ENCODE measurements at regions not wholly inside any gene's neighbourhood (a gene's known extent, or its start where the extent isn't known, plus 50 kb on each side); places are given as distances from the start of the nearest gene placed in this dataset.
"Not testable (repeated sequence)": the region's sequence is repeated elsewhere in the genome, so short reads cannot be mapped to it uniquely, and the experiment has no call there.

DNA sequence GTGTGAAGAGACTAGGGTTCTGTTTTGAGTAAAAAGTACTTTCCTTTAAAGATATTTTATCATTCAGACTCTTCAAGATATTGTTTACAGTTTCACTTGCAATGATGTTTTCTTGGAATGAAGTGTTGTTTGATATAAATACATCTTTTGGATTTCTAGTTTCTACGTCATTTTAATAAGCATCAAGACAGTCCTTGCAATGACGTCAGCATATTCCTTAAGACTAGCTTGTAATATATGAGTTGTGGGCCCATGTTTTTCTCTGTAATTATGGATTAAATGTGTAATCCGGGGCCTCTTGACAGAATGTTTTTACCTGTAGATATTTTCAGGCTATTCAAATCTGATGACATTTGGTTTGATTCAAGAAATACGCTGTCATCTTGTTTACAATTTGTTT, 66.1 kb downstream of the RBMX2 start:
- Histone ChIP-seq H3K4me1 (no peaks in the 10 kb centered on the region), H3K4me2 (no peak overlapping the region), H3K27me3 (peaks cover 94% of the 10 kb centered on the region), H3K36me3 (no peaks in the 10 kb centered on the region), H3K9ac (no peak overlapping the region), H3K27ac (no peak overlapping the region), H3K9me3 (no peaks in the 10 kb centered on the region), H3K4me3 (no peak overlapping the region), H4K20me1 (no peaks in the 10 kb centered on the region; the same call in 1 of the 2 replicates)
- no peak for TF ChIP-seq Cebpa-rat (IDR thresholded peaks at IDR 0.05)

DNA sequence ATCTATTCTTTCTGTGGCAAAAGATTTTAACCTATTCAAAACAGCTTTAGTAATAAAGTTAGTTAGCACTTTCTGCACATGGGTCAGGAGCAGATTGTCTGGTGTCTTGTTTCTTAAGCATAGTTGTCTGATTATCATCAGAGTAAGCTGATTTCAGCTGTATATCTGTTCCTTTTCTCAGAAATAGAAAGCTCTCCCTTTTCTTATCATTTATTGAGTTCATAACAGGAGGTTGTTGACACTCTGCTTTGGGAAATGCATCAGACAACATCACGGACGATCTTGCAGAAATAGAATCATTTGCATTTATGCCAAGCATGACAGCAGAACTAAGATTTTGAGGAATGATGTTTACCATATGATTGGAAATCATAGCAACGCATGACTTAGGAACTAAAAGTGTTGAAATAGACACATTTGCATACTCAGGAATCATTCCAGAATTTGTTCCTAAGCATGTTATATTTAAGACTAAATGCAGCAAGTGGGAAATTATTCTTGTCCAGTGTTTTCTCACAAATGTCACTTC, 66.7 kb downstream of the RBMX2 start:
- Histone ChIP-seq H3K27me3 (peaks cover 94% of the 10 kb centered on the region), H3K9me3 (no peaks in the 10 kb centered on the region), H3K4me3 (no peak overlapping the region), H3K36me3 (no peaks in the 10 kb centered on the region), H4K20me1 (no peaks in the 10 kb centered on the region; the same call in 1 of the 2 replicates), H3K4me1 (no peaks in the 10 kb centered on the region), H3K4me2 (no peak overlapping the region), H3K27ac (no peak overlapping the region), H3K9ac (no peak overlapping the region)
- TF ChIP-seq Cebpa-rat (IDR thresholded peaks at IDR 0.05): no peak

DNA sequence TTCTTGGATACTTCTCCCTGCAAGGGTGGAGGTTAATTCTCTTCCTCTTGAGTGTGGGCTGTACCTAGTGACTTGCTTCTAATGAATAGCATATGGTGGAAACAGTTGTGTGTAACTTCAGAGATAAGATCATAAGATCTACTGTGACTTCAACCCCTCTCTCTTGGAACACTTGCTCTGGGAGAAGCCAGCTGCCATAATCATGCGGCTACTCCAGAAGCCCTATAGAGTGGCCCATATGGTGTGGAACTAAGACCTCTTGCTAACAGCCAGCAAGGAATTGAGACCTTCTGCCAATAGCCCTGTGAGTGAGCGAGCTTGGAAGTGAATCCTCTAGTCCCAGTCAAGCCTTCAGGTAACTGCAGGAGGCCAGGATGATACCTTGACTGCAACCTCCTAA, 81.1 kb downstream of the RBMX2 start:
- Histone ChIP-seq H3K9ac (no peak overlapping the region), H3K27ac (no peak overlapping the region), H3K9me3 (no peaks in the 10 kb centered on the region), H3K4me3 (no peak overlapping the region), H4K20me1 (no peaks in the 10 kb centered on the region), H3K4me2 (no peak overlapping the region), H3K36me3 (no peaks in the 10 kb centered on the region), H3K4me1 (no peaks in the 10 kb centered on the region), H3K27me3 (peaks cover 47% of the 10 kb centered on the region)
- no peak for TF ChIP-seq Cebpa-rat (IDR thresholded peaks at IDR 0.05)

DNA sequence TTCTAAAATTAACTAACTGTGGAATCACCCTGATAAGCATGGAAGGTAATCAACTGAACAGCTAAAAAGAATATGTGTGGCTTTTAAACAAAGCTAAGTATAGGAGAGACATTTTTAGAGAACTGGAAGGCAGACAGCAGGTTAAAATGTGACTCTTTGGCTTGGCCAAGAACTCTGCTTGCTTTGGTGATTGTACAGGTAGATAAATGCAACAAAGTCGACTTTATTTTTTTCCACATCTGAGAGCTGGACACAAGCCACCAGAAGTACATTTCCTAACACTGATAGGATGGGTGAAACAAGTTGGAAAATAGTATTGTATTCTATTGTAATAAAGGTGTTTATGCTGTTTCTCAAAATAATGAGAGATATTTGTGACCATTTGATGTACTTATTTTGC, 84.1 kb downstream of the RBMX2 start:
- Histone ChIP-seq H3K4me1 (no peaks in the 10 kb centered on the region), H3K9me3 (no peaks in the 10 kb centered on the region), H3K36me3 (no peaks in the 10 kb centered on the region), H3K4me2 (no peak overlapping the region), H3K4me3 (no peak overlapping the region), H3K27me3 (peaks cover 70% of the 10 kb centered on the region), H4K20me1 (no peaks in the 10 kb centered on the region), H3K9ac (no peak overlapping the region), H3K27ac (no peak overlapping the region)
- TF ChIP-seq Cebpa-rat (IDR thresholded peaks at IDR 0.05): no peak

DNA sequence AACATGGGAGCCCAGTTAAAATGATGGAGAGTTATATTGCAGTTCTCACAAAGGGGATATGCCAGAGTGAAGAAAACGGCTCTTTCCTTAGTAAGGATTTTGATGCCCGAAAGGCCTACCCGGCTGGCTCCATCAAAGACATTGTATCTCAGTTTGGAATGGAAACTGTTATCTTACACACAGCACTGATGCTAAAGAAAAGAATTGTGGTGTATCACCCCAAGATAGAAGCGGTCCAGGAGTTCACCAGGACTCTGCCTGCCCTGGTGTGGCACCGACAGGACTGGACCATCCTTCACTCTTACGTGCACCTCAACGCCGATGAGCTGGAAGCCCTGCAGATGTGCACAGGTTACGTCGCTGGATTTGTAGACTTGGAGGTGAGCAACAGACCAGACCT, 93.7 kb downstream of the RBMX2 start:
- not testable (repeated sequence) for H3K9ac ChIP-seq, H3K4me1 ChIP-seq, H3K27ac ChIP-seq, H3K36me3 ChIP-seq, H3K4me3 ChIP-seq, H3K4me2 ChIP-seq, H3K9me3 ChIP-seq, H4K20me1 ChIP-seq
- H3K27me3 ChIP-seq: peaks cover 54% of the 10 kb centered on the region

DNA sequence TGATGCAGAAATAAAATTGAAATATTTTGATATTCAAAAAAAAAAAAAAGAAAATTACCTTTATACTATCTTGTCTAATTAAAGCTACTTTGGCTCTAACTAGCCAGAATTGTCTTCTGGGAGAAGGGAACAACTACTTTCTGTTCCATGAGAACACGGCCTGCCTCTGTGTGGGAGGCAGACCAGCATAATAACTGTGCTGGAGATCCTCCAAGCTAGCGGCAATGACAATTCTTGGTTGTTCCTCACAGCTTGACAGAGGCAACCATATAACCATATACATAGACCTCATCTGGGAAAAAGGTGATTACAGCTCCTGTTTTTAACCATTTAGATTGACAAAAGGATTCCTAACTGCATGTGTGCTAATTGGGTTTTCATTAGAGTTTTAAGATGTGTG, 95.7 kb downstream of the RBMX2 start:
- Histone ChIP-seq H3K9me3 (no peaks in the 10 kb centered on the region), H3K4me3 (no peak overlapping the region), H3K4me2 (no peak overlapping the region), H3K36me3 (no peaks in the 10 kb centered on the region), H3K9ac (no peak overlapping the region), H3K4me1 (no peaks in the 10 kb centered on the region), H3K27ac (no peak overlapping the region), H4K20me1 (no peaks in the 10 kb centered on the region; the same call in 1 of the 2 replicates), H3K27me3 (peaks cover 51% of the 10 kb centered on the region)
- no peak for TF ChIP-seq Cebpa-rat (IDR thresholded peaks at IDR 0.05)

DNA sequence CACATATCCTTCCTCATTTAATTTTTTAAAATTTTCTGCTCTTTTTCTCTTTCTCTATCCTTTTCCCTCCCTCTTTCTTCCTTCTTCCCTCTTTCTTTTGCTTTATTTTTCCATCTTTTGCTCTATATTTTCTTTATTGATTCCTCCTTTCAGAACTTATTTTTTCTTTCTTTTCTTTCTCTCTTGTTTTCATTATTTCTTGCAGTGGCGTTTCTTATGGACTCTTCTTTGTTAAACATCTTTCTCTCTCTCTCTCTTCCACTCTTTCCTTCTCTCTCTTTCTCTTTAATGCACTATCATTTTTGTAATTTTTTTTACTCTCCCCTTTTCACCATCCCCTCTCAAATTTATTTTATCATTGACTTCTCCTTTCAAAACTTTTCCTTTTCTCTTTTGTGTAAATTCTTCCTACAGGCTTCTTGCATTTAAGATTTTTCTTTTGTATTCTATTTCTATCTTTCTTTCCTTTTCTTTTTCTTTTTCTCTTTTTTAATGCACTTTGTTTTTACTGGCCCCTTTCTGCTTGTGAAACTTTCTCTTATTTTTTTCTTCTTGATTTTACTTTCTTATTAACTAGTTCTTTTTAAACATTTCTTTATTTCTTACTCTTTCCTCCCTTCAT, 97.0 kb downstream of the RBMX2 start:
- no peaks in the 10 kb centered on the region for H3K4me1 ChIP-seq
- H3K27ac ChIP-seq: no peak overlapping the region
- no peak overlapping the region for H3K4me2 ChIP-seq
- no peaks in the 10 kb centered on the region for H3K36me3 ChIP-seq
- no peaks in the 10 kb centered on the region; the same call in 1 of the 2 replicates for H4K20me1 ChIP-seq
- no peaks in the 10 kb centered on the region for H3K9me3 ChIP-seq
- peaks cover 39% of the 10 kb centered on the region for H3K27me3 ChIP-seq
- H3K9ac ChIP-seq: no peak overlapping the region
- H3K4me3 ChIP-seq: no peak overlapping the region
- TF ChIP-seq Cebpa-rat (IDR thresholded peaks at IDR 0.05): no peak

DNA sequence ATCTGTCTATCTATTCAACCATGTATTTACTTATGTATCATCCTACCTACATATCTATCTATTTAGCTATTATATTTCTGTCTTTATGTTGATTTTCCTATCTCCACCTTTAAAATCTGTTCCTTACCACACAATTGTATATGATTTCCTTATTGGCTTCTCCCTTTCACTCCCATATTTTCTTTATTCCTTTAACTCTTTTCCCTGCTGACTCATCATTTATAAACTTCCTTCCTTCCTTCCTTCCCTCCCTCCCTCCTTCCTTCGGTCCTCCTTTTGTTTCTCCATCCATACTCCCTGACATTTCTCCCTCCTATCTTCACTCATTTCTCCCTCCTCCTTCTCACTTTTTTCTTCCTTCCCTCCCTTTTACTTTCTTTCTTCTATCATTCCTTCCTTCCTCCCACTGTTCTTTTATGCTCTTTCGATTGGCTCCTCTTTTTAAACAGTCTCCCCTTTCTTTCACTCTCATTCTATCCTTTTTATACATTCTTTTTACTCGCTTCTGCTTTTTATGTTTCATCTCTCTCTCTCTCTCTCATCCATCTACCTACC, 100.3 kb downstream of the RBMX2 start:
- Histone ChIP-seq H3K27ac (no peak overlapping the region), H4K20me1 (no peaks in the 10 kb centered on the region; the same call in 1 of the 2 replicates), H3K4me3 (no peak overlapping the region), H3K36me3 (no peaks in the 10 kb centered on the region), H3K27me3 (peaks cover 45% of the 10 kb centered on the region), H3K4me2 (no peak overlapping the region), H3K9me3 (no peaks in the 10 kb centered on the region), H3K4me1 (no peaks in the 10 kb centered on the region), H3K9ac (no peak overlapping the region)
- TF ChIP-seq Cebpa-rat (IDR thresholded peaks at IDR 0.05): no peak

DNA sequence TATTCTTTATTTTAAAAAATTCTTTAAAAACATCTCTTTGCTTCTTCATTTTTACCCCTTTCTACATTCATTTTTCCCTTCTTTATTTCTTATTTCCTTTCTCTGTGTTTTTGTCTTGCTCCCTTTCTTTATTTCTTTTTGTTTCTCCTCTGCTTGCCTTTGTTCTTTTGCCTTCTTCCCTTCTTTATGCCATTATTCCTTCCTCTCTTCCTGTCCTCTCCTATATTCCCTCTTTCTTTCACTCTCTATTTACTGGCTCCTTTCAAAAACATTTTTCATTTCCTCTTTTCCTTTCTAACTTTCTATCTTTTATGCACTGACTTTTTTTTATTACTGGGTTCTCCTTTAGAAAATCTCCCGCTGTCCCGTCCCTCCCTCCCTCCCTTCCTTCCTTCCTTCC, 102.2 kb downstream of the RBMX2 start:
- no peaks in the 10 kb centered on the region; the same call in 1 of the 2 replicates for H4K20me1 ChIP-seq
- H3K27me3 ChIP-seq: peaks cover 51% of the 10 kb centered on the region
- no peak for TF ChIP-seq Cebpa-rat (IDR thresholded peaks at IDR 0.05)
- H3K4me1 ChIP-seq: no peaks in the 10 kb centered on the region
- H3K4me3 ChIP-seq: no peak overlapping the region
- H3K36me3 ChIP-seq: no peaks in the 10 kb centered on the region
- H3K4me2 ChIP-seq: no peak overlapping the region
- no peak overlapping the region for H3K9ac ChIP-seq
- no peak overlapping the region for H3K27ac ChIP-seq
- no peaks in the 10 kb centered on the region for H3K9me3 ChIP-seq

DNA sequence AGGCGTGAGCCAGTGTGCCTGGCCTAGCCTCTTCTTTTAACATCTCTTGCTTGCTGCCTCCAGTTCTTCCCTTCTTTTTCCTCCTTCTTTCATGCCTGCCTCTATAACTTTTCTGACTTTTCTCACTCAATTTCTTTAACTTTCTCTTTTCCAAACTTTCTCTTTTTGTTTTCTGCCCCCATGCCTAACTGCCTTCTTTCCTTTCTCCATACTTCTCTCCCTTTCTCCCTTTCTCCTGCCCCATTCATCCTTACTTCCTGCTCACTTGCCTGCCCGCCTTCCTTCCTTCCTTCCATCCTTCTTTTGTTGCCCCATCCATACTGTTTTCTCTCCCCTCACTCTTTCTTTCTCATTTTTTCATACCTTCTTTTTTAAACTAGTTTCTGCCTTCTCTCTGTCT, 105.2 kb downstream of the RBMX2 start:
- TF ChIP-seq Cebpa-rat (IDR thresholded peaks at IDR 0.05): no peak

DNA sequence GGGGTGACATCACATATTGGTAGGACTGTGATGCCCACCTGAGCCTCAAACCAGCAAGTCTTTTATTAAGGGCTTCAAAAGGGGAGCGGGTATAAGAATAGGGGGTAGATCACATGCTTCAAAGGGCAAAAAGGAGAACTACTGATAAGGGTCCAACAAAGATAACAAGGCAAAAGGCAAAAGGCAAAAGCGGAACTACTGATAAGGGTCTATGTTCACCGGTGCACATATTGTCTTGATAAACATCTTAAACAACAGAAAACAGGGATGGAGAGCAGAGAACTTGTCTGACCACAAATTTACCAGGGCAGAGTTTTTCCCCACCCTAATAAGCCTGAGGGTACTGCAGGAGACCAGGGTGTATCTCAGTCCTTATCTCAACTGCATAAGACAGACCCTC, 110.7 kb downstream of the RBMX2 start:
- H4K20me1 ChIP-seq, H3K4me2 ChIP-seq, H3K9ac ChIP-seq, H3K4me3 ChIP-seq, H3K4me1 ChIP-seq, H3K36me3 ChIP-seq, H3K27ac ChIP-seq: not testable (repeated sequence)
- H3K27me3 ChIP-seq: peaks cover 61% of the 10 kb centered on the region
- peaks cover 29% of the 10 kb centered on the region for H3K9me3 ChIP-seq

More for the DNA sequence above, 105.2 kb downstream of the RBMX2 start:
- Histone ChIP-seq H3K27me3 (peaks cover 61% of the 10 kb centered on the region), H4K20me1 (no peaks in the 10 kb centered on the region), H3K4me2 (no peak overlapping the region), H3K4me1 (no peaks in the 10 kb centered on the region), H3K4me3 (no peak overlapping the region), H3K9me3 (peaks cover 11% of the 10 kb centered on the region; the same call in 1 of the 2 replicates), H3K27ac (no peak overlapping the region), H3K36me3 (no peaks in the 10 kb centered on the region), H3K9ac (no peak overlapping the region)

Data from BLaER1 (cell line).